ENCODE measurements at regions not wholly inside any gene's neighbourhood (a gene's known extent, or its start where the extent isn't known, plus 50 kb on each side); places are given as distances from the start of the nearest gene placed in this dataset.
A peak's percentile ranks its signal among the peaks of the same experiment; 100 is the strongest.

DNA sequence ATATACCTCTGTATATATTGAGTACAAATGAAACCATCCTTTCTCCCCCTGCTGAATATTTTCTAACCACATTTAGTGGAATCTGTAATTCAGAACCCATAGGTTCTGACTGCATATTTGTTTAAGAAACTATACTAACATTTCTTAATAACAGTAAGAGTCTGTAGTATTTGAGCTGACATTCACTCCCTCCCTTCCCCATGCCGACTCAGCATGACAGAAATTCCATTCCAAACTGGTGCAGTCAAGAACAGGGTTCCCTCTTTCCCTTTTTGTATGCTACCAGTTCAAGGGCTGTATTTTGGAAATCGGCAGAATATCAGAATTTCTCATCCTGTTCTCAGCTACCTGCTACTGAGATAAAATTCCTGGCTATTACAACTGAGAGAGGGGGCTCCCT is 796.6 kb upstream of the DPPA4 start:
- intact Hi-C loops (cut with DNase I), result no loop called here
- Histone ChIP-seq H3K4me3 (no peak overlapping the region), H3K9me3 (no peaks in the 10 kb centered on the region), H3K4me1 (peaks cover 0 to 2% of the 10 kb centered on the region in 2 donors), H3K27me3 (no peaks in the 10 kb centered on the region), H3K36me3 (no peaks in the 10 kb centered on the region), H3K27ac (no peak overlapping the region)
- no peak for DNase-seq (ENCODE audit: low spot score in 2 of 2)
- TF ChIP-seq CTCF (IDR thresholded peaks at IDR 0.05), result no peak

DNA sequence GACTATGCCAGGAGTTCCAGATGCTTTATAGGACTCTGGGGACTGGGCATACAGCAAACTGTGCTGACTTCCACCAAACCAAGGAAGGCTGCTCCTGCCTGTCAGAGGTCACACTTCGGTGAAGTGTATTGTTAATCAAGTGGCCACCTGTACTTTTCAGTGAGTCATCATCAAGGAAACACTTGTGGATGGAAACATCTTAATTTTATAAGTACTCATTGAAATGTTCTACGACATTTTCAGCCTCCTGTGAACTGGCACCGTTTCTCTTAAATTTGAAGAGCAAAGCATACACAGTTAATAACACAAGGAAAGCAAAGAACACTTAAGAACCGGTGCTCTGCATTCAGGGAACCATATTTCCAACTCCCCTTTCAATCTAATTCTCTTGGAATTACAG is 801.7 kb upstream of the DPPA4 start:
- peak overlapping the region in 1 of 2 donors; percentile 37 for H3K27ac ChIP-seq
- TF ChIP-seq CTCF (IDR thresholded peaks at IDR 0.05), result no peak

GRCh38 chr3:110139821-110140220 is 802.5 kb upstream of the DPPA4 start:
- no peak for TF ChIP-seq CTCF (IDR thresholded peaks at IDR 0.05)
- Histone ChIP-seq H3K9me3 (no peaks in the 10 kb centered on the region), H3K27ac (peak overlapping the region; percentile 1 to 37), H3K4me1 (peaks cover 0 to 2% of the 10 kb centered on the region in 2 donors), H3K4me3 (no peak overlapping the region), H3K27me3 (no peaks in the 10 kb centered on the region), H3K36me3 (no peaks in the 10 kb centered on the region)
- intact Hi-C loops (cut with DNase I), result no loop called here
- DNase-seq (ENCODE audit: low spot score in 2 of 2), result no peak

More for the DNA sequence above, 801.7 kb upstream of the DPPA4 start:
- intact Hi-C loops (cut with DNase I), result no loop called here
- H3K4me1 ChIP-seq, result peaks cover 0 to 2% of the 10 kb centered on the region in 2 donors
- H3K36me3 ChIP-seq, result no peaks in the 10 kb centered on the region
- no peaks in the 10 kb centered on the region for H3K27me3 ChIP-seq
- no peaks in the 10 kb centered on the region for H3K9me3 ChIP-seq
- no peak overlapping the region for H3K4me3 ChIP-seq
- no peak for DNase-seq (ENCODE audit: low spot score in 2 of 2)

DNA sequence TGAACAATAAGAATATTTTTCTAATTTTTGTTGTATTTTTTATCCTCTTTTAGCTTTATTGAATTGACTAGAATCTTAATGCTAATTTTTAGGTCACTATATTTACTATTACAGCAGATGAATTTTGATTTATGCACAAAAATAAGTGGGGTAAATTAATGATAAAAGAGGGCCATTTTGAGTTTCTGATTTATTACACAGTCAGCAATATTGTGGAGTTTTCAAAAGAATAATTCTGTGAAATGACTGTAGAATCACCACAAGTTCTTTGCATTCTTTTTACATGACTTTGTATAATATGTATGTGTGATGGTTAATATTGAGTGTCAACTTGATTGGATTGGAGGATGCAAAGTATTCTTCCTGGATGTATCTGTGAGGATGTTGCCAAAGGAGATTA is 812.4 kb upstream of the DPPA4 start:
- no peak overlapping the region for H3K27ac ChIP-seq
- intact Hi-C loops (cut with DNase I), result no loop called here
- H3K27me3 ChIP-seq, result no peaks in the 10 kb centered on the region
- no peak for DNase-seq (ENCODE audit: low spot score in 2 of 2)
- no peaks in the 10 kb centered on the region for H3K4me1 ChIP-seq
- no peaks in the 10 kb centered on the region for H3K36me3 ChIP-seq
- H3K9me3 ChIP-seq, result no peaks in the 10 kb centered on the region
- no peak for TF ChIP-seq CTCF (IDR thresholded peaks at IDR 0.05)
- H3K4me3 ChIP-seq, result no peak overlapping the region

DNA sequence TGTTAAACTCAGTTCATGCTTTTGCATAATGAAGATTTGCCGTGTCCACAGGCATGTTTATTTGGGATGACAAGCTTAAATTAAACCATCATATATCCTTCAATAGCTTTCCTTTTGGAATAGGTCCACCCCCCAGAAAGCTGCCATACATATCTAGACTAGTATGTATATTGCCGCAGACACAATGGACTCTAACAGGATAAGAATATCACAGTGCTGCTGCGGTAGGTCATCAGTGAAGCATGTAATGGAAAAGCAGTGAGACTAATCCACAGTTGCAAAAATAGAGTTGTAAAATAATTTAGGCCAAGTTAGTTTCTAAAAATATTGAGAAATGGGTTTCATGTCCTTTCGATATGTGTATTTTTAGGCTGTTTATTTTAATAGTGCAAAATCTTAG is 819.9 kb upstream of the DPPA4 start:
- DNase-seq (ENCODE audit: low spot score in 2 of 2), result no peak
- H3K27ac ChIP-seq, result peak overlapping the region; percentile 54 to 62
- H3K4me3 ChIP-seq, result peak overlapping the region in 1 of 2 donors; percentile 19

More for the DNA sequence above, 819.9 kb upstream of the DPPA4 start:
- Histone ChIP-seq H3K36me3 (no peaks in the 10 kb centered on the region), H3K27me3 (no peaks in the 10 kb centered on the region), H3K4me1 (peaks cover 0 to 3% of the 10 kb centered on the region in 2 donors), H3K9me3 (no peaks in the 10 kb centered on the region)
- TF ChIP-seq CTCF (IDR thresholded peaks at IDR 0.05), result no peak
- intact Hi-C loops (cut with DNase I), result no loop called here
